ENCODE measurements at regions not wholly inside any gene's neighbourhood (a gene's known extent, or its start where the extent isn't known, plus 50 kb on each side); places are given as distances from the start of the nearest gene placed in this dataset.

DNA sequence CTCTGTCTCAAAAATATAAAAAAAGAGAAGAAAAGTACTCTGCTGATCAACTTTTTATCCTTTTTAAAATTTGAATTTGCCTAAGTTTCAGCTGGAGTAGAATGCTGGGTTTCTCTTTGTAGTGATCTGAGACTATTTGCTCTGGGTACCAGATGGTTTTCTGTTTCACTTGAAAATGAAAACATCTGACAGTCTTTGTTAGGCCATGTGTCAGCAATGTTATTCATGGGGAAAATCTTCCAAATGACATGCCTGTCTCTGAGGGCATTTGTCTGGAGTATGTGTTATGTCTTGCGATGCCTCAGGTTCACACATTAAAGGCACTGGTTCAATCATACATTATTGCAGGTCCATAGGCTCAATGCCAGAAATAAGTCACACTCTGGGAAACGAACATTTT, 175.3 kb upstream of the TMEM229A start:
- no peak for DNase-seq (ENCODE audit: low spot score in 2 of 2)
- 25 to 35% methylated on average over 2 of the region's 2 CpGs for WGBS, 2 donors
- no peak for TF ChIP-seq POLR2A (IDR thresholded peaks at IDR 0.05)
- TF ChIP-seq, protein P1, sequence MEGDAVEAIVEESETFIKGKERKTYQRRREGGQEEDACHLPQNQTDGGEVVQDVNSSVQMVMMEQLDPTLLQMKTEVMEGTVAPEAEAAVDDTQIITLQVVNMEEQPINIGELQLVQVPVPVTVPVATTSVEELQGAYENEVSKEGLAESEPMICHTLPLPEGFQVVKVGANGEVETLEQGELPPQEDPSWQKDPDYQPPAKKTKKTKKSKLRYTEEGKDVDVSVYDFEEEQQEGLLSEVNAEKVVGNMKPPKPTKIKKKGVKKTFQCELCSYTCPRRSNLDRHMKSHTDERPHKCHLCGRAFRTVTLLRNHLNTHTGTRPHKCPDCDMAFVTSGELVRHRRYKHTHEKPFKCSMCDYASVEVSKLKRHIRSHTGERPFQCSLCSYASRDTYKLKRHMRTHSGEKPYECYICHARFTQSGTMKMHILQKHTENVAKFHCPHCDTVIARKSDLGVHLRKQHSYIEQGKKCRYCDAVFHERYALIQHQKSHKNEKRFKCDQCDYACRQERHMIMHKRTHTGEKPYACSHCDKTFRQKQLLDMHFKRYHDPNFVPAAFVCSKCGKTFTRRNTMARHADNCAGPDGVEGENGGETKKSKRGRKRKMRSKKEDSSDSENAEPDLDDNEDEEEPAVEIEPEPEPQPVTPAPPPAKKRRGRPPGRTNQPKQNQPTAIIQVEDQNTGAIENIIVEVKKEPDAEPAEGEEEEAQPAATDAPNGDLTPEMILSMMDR (IDR thresholded peaks at IDR 0.05): no peak
- H3K4me3 ChIP-seq (ENCODE audit: low read depth, poor library complexity, severe bottlenecking): no peak overlapping the region
- intact Hi-C loops (cut with DNase I; ENCODE audit: low total_unique reads): no loop called here

DNA sequence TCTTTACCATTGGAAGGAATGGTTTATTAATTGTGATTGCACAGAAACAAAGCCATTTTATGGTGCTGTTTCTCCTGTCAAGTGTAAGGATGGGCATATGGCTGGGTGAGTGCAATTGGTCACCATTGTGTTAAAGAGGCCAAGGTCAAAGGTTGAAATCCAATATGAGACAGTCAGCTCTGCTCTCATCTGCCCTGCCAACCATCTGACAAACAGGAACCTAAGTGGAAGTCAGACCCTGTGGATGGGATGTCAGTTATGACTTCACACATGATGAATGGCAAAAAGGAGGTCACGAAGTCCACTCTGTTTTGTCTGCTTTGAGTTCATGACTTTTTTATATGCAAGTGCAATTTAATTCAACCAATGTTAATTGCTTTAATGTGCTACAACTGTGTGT, 172.7 kb upstream of the TMEM229A start:
- intact Hi-C loops (cut with DNase I; ENCODE audit: low total_unique reads): no loop called here
- H3K4me3 ChIP-seq (ENCODE audit: low read depth, poor library complexity, severe bottlenecking): no peak overlapping the region
- TF ChIP-seq, protein P1 (IDR thresholded peaks at IDR 0.05): no peak
- TF ChIP-seq POLR2A (IDR thresholded peaks at IDR 0.05): no peak
- WGBS, 2 donors: 68 to 95% methylated on average over 1 of the region's 1 CpG
- no peak for DNase-seq (ENCODE audit: low spot score in 2 of 2)

DNA sequence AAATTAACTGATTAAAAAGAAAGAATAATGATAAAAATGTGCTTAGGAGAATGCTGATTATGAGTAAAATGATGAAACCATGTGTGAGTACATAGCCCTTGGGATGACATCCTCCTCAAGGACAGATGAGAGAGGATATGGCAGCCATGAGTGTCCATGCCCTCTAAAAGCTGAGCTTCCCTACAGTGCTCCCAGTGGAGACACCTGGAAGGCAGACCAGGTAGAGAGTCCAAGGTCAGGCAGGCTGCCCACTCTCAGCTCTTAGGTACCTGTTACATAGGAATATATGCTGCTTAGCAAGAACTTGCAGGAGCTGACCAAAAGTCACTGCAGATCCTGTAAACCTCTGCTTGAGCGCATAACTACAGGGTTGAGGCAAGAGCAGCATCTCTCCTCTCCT, 169.7 kb upstream of the TMEM229A start:
- 100% methylated on average over 1 of the region's 1 CpG for WGBS, 2 donors
- no peak for DNase-seq (ENCODE audit: low spot score in 2 of 2)
- TF ChIP-seq, protein P1 (IDR thresholded peaks at IDR 0.05): no peak
- no peak for TF ChIP-seq POLR2A (IDR thresholded peaks at IDR 0.05)
- H3K4me3 ChIP-seq (ENCODE audit: low read depth, poor library complexity, severe bottlenecking): no peak overlapping the region
- intact Hi-C loops (cut with DNase I; ENCODE audit: low total_unique reads): no loop called here

DNA sequence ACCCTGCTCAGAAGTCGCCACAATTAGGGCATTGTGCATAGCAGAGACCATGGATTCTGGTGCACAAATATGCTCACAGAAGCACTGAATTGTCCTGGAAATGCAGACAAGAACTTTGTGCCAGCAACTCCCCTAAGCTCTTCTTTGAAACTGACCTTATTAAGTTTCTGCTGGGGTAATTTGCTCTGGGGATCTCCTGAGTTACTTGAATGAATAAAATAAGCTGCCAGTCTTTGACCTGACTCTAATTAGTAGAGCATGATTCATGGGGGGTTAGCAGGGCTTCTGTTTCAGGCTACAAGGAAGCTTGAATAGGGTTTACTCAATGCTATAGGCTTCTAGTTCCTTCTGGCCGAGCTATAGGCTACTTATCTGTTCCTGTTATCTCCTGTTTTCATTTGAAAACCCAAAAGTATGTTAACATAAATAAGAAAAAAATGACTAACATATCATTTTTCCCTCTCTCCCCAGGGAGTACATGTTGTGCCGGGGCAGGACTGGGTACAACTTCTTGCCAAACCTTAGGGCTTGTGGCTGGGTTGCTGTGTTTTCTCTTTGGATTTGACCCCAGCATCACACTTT, 169.0 kb upstream of the TMEM229A start:
- intact Hi-C loops (cut with DNase I; ENCODE audit: low total_unique reads): no loop called here

DNA sequence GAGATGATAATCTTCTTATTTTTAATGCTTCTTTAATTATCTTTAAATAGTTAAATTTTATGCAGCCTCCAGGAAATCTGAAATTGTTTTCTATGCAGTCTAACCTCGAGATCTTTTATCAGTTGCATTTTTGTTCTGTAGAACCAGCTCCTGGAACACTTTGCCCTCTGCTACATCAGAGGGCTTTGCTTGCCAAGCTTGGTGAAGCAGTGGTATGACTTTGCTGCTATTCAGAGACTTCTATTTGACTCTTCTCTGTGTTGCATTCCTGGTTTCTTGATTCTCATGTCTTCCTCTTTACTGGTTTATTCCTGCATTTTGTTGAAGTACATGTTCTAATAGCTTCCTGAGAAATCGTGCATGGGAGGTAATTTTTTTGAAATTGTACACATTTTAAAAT, 163.7 kb upstream of the TMEM229A start:
- TF ChIP-seq, protein P1 (IDR thresholded peaks at IDR 0.05): no peak
- no peak for TF ChIP-seq POLR2A (IDR thresholded peaks at IDR 0.05)
- 36 to 40% methylated on average over 2 of the region's 2 CpGs for WGBS, 2 donors
- H3K4me3 ChIP-seq (ENCODE audit: low read depth, poor library complexity, severe bottlenecking): no peak overlapping the region
- DNase-seq (ENCODE audit: low spot score in 2 of 2): no peak
- intact Hi-C loops (cut with DNase I; ENCODE audit: low total_unique reads): no loop called here

More for the DNA sequence above, 169.0 kb upstream of the TMEM229A start:
- WGBS, 2 donors: 49 to 54% methylated on average over 3 of the region's 3 CpGs
- no peak overlapping the region for H3K4me3 ChIP-seq (ENCODE audit: low read depth, poor library complexity, severe bottlenecking)
- TF ChIP-seq, protein P1 (IDR thresholded peaks at IDR 0.05): no peak
- no peak for TF ChIP-seq POLR2A (IDR thresholded peaks at IDR 0.05)
- DNase-seq (ENCODE audit: low spot score in 2 of 2): no peak

DNA sequence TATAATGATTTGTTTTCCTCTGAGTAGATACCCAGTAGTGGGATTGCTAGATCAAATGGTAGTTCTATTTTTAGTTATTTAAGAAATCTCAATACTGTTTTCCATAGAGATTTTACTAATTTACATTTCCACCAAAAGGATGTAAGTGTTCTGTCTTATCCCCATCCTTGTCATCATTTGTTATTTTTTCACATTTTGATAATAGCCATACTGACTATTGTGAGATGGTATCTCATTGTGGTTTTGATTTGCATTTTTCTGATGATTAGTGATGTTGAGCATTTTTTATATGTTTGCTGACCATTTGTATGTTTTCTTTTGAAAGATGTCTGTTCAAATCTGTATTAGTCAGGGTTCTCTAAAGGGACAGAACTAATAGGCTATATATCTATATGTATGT, 160.0 kb upstream of the TMEM229A start:
- TF ChIP-seq, protein P1 (IDR thresholded peaks at IDR 0.05): no peak
- no peak for TF ChIP-seq POLR2A (IDR thresholded peaks at IDR 0.05)
- no peak for DNase-seq (ENCODE audit: low spot score in 2 of 2)
- intact Hi-C loops (cut with DNase I; ENCODE audit: low total_unique reads): no loop called here
- no peak overlapping the region for H3K4me3 ChIP-seq (ENCODE audit: low read depth, poor library complexity, severe bottlenecking)

All from lower leg skin (tissue), 4 donors.